Sigmoid colon (tissue), 4 donors: ENCODE measurements at regions not wholly inside any gene's neighbourhood (a gene's known extent, or its start where the extent isn't known, plus 50 kb on each side); places are given as distances from the start of the nearest gene placed in this dataset.

Experiments
- CTCF ChIP-seq, 4 experiments: fragments of 450-650 bp in 3 of 4; fragments of 200-600 bp in 1 of 4; IDR thresholded peaks; one replicate each; pipeline ENCODE4 v1.5.1; 2016 to 2019; ENCODE audit warnings: antibody characterized with exemption in 4 of 4, mild to moderate bottlenecking in 3 of 4, moderate library complexity in 2 of 4
- EP300 ChIP-seq, 4 donors: sonication (generic); formaldehyde crosslinking; IDR thresholded peaks; one replicate each; pipeline ENCODE4 v1.6.1; 2017; ENCODE audit warnings: antibody characterized with exemption in 4 of 4
- POLR2A ChIP-seq, 2 donors: fragments of 450-650 bp; IDR thresholded peaks; one replicate each; pipeline ENCODE4 v1.6.1; 2016; ENCODE audit warnings: antibody characterized with exemption in 2 of 2, mild to moderate bottlenecking in 2 of 2, moderate library complexity in 2 of 2
- POLR2AphosphoS5 ChIP-seq, 4 donors: sonication (generic); formaldehyde crosslinking; IDR thresholded peaks; one replicate each; pipeline ENCODE4 v1.6.1; 2017; ENCODE audit warnings: antibody characterized with exemption in 4 of 4

- no peak for TF ChIP-seq POLR2A (IDR thresholded peaks at IDR 0.05)
- TF ChIP-seq CTCF (IDR thresholded peaks at IDR 0.05): no peak
- no peak for TF ChIP-seq EP300 (IDR thresholded peaks at IDR 0.05)
- no peak for TF ChIP-seq POLR2AphosphoS5 (IDR thresholded peaks at IDR 0.05)
Observed at GRCh38 chr7:131774419-131775220, 218.2 kb upstream of the PODXL start.
